ENCODE measurements at regions not wholly inside any gene's neighbourhood (a gene's known extent, or its start where the extent isn't known, plus 50 kb on each side); places are given as distances from the start of the nearest gene placed in this dataset.
"Not testable (repeated sequence)": the region's sequence is repeated elsewhere in the genome, so short reads cannot be mapped to it uniquely, and the experiment has no call there.

DNA sequence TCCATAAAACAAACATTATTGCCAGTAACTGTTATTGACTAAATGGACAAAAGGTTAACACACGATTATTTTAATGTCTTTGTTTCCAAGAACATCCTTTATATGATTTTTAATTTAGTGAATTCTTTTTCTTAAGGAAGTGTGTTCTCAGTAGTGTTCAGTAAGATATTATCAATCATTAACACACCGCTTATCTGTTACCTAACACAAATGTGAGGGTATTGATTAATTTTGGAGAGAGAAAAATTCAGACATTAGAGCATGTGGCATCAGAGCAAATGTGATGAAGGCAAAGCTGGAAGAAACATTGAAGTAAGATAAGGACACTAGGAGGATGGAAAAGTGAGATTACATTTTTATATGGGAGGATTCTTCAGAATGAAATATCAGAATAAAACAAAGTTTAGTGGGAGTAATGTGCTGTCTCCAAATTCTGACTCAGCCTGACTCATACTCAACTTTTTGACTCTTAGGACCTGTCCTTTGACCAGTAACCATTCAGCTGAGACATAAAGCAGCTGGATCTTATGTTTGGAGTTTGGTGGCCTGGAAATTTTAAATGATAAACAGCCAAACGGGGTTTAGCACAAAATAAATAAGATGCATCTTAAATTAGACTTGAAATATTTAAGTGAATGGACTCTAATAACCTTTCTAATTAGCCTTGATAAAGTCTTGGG, 348.6 kb downstream of the CD109 start:
- DNase-seq = no peak
- Histone ChIP-seq H3K4me3 (ENCODE audit: insufficient read depth, low read depth, low read length) (no peak overlapping the region), H3K36me3 (replicated peaks; ENCODE audit: control insufficient read depth, insufficient read depth, low read length) (no peaks in the 10 kb centered on the region), H3K27me3 (ENCODE audit: control insufficient read depth, insufficient read depth, low read length) (no peaks in the 10 kb centered on the region)

DNA sequence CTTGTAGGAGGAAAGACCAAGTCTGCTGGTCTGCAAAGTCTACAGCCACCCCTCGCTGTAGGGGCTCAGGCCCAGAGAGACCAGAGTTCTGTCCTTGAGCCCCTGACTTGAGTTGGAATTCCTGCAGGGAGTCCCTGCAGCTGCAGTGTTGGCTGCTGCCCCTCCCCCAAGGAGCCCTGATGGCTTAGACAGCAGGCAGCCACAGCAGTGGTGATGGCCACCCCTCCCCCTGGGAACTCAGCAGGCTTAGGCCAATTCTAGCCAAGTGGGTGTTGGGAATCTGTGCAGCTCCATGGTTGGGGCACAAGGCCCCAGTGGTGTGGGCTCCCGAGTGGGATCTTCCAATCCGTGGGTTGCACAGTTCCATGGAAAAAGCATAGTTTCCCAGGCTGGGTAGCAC, 345.4 kb downstream of the CD109 start:
- no peak for DNase-seq

DNA sequence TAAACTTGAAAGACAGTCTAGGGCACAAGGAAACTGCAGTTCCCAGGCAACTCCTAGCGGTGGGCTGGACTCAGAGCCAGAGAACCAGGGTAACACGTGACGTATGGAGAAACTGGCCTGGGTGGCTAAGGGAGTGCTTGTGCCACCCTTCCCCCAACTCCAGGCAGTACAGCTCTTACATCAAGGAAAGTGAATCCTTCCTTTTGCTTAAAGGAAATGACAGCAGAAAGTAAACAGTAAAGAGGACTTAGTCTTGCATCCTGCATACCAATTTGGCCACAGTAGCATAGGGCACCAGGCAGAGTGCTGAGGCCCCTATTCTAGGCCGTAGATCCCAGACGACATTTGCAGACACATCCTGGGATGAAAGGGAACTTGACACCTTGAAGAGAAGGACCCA, 322.8 kb downstream of the CD109 start:
- H3K4me3 ChIP-seq (ENCODE audit: insufficient read depth, low read depth, low read length) = no peak overlapping the region
- no peak for DNase-seq
- no peaks in the 10 kb centered on the region; the same call in 1 of the 2 replicates for H3K36me3 ChIP-seq (replicated peaks; ENCODE audit: control insufficient read depth, insufficient read depth, low read length)
- no peaks in the 10 kb centered on the region for H3K27me3 ChIP-seq (ENCODE audit: control insufficient read depth, insufficient read depth, low read length)

More for the DNA sequence above, 345.4 kb downstream of the CD109 start:
- Histone ChIP-seq H3K4me3 (ENCODE audit: insufficient read depth, low read depth, low read length) (no peak overlapping the region), H3K27me3 (ENCODE audit: control insufficient read depth, insufficient read depth, low read length) (no peaks in the 10 kb centered on the region), H3K36me3 (replicated peaks; ENCODE audit: control insufficient read depth, insufficient read depth, low read length) (no peaks in the 10 kb centered on the region)

DNA sequence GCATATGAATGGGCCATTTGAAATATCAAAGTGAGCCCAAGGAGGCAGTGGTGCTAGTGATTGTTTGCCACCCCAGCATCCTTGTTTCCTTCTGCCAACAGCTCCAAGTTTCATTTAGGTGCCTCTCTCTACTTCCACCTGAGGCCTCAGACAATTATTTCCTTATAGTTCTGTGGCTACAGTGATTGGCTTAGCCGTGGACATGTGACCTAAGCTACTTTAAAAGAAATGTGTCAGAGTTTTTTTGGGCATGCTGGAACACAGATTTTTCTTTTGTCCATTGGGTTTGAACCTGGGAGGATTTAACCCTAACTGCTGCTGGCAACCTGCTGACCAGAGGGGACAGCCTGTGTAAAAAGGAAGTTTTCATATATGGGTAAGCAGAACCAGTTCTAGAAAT, 319.4 kb downstream of the CD109 start:
- Histone ChIP-seq H3K4me3 (ENCODE audit: insufficient read depth, low read depth, low read length) (no peak overlapping the region), H3K36me3 (replicated peaks; ENCODE audit: control insufficient read depth, insufficient read depth, low read length) (no peaks in the 10 kb centered on the region; the same call in 1 of the 2 replicates), H3K27me3 (ENCODE audit: control insufficient read depth, insufficient read depth, low read length) (no peaks in the 10 kb centered on the region)
- no peak for DNase-seq

DNA sequence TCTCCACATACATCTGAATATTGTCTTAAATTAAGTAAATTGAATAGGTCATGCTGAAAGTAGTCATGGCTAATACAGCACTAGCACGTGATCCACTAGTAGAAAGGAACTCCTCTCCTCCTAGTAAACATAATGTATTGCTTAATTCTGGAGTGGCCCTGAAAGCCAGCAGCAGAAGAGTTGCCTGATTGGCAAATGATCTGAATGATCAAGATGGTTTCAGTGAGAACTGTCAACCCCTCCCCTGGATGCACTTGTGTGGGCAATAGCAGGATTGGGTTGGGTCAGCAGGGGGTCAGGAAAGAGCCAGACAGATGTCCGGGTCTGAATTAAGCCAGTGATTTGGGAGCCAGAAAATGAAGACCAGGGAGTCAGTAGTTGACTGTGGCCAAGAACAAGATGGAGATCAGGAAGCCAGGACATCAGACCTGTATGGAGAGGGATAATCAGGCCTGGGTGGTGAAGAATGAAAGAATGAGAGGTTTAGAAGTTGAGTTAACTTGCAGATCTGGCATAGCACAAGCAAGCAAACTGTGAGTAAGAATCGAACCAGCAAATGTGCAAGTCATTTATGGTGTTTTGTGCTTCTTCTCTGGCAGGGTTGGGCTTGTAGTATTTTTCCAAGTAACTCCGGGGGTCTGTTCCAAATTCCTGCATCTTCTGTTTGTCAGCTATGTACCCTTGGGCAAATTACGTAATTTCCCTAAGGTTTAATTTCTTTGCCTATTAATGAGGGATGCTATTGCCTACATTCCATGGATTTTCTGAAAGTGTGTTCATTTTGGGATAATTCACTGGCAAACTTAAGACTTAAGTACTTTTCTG, 304.9 kb downstream of the CD109 start:
- Histone ChIP-seq H3K4me3 (ENCODE audit: insufficient read depth, low read depth, low read length) (no peak overlapping the region), H3K27me3 (ENCODE audit: control insufficient read depth, insufficient read depth, low read length) (no peaks in the 10 kb centered on the region), H3K36me3 (replicated peaks; ENCODE audit: control insufficient read depth, insufficient read depth, low read length) (no peaks in the 10 kb centered on the region)
- no peak for DNase-seq

DNA sequence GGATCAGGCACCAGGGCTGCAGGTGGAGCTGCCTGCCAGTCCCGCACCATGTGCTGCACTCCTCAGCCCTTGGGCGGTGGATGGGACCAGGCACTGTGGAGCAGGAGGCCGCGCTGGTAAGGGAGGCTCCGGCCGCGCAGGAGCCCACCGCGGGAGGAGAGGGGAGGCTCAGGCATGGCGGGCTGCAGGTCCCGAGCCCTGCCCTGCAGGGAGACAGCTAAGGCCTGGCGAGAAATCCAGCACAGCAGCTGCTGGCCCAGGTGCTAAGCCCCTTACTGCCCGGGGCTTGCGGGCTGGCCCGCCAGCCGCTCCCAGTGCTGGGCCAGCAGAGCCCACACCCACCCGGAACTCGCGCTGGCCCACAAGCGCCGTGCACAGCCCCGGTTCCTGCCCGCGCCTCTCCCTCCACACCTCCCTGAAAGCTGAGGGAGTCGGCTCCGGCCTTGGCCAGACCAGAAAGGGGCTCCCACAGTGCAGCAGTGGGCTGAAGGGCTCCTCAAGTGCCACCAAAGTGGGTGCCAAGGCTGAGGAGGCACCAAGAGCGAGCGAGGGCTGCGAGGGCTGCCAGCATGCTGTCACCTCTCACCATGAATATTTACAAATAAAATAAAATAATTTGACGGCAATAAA, 294.7 kb downstream of the CD109 start:
- not testable (repeated sequence) for H3K4me3 ChIP-seq (ENCODE audit: insufficient read depth, low read depth, low read length); DNase-seq; H3K27me3 ChIP-seq (ENCODE audit: control insufficient read depth, insufficient read depth, low read length); H3K36me3 ChIP-seq (replicated peaks; ENCODE audit: control insufficient read depth, insufficient read depth, low read length)

DNA sequence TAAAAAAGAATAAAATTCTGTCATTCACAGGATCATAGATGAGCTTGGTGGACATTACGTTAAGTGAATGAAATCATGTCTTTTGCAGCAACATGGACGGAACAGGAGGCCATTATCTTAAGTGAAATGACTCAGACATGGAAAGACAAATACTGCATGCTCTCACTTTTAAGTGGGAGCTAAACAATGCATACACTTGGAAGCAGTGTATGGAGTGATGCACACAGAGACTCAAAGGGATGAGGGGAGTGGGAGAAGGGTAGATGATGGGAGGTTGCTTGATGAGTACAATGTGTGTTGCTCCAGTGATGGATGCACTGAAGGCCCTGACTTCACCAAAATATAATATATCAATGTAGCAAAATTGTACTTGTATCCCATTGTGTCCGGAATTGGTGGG, 293.4 kb downstream of the CD109 start:
- Histone ChIP-seq H3K4me3 (ENCODE audit: insufficient read depth, low read depth, low read length) (no peak overlapping the region), H3K36me3 (replicated peaks; ENCODE audit: control insufficient read depth, insufficient read depth, low read length) (no peaks in the 10 kb centered on the region), H3K27me3 (ENCODE audit: control insufficient read depth, insufficient read depth, low read length) (no peaks in the 10 kb centered on the region)
- DNase-seq = no peak

DNA sequence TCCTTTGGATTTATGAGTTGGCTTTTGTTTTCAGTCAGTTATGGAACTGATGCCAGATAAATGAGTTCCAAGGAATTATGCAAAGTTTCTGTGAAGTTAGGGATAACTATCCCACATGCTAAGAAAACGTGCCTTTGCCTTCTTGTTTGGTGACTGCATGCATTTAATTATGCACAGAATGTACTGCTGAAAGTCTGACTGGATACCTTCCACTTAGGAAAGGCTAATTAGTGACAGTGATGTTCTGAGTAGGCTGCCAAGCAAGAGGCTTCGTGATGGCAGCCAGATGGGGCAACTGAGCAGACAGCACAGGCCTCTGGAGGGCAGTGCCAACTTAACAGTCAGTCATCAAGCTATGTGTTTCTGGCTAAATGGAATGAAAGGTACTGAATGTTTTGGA, 289.9 kb downstream of the CD109 start:
- Histone ChIP-seq H3K4me3 (ENCODE audit: insufficient read depth, low read depth, low read length) (no peak overlapping the region), H3K27me3 (ENCODE audit: control insufficient read depth, insufficient read depth, low read length) (no peaks in the 10 kb centered on the region), H3K36me3 (replicated peaks; ENCODE audit: control insufficient read depth, insufficient read depth, low read length) (no peaks in the 10 kb centered on the region)
- DNase-seq = peak; percentile 21

DNA sequence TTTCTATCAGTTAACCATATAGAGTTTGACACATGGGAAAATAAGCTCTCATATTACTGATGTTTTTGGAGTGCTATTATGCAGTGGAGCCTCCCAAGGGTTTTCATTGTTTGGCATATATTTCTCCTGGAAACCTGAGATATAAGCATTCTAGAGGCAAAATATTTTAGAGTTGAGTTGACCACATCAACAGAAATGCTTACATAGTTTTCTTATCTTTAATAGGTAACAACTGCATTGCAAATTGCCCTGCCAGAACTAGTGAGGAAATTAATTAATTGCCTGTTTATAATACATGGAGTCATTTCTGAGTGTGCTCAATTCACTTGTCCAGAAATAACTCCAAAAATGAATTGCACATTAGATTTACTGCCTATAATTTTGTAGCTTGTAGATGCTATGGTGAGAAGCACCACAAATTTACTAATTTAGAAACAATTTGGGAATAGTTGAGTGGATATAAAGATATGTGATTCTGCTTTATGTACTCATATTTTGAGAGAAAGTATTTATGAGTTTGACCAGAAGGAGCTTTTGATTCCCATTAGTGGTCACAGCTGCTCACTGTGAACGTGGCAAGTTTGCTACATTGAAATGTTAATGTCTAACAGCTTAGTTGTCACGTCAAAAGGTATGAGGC, 288.7 kb downstream of the CD109 start:
- no peak for DNase-seq
- Histone ChIP-seq H3K4me3 (ENCODE audit: insufficient read depth, low read depth, low read length) (no peak overlapping the region), H3K27me3 (ENCODE audit: control insufficient read depth, insufficient read depth, low read length) (no peaks in the 10 kb centered on the region), H3K36me3 (replicated peaks; ENCODE audit: control insufficient read depth, insufficient read depth, low read length) (no peaks in the 10 kb centered on the region)

DNA sequence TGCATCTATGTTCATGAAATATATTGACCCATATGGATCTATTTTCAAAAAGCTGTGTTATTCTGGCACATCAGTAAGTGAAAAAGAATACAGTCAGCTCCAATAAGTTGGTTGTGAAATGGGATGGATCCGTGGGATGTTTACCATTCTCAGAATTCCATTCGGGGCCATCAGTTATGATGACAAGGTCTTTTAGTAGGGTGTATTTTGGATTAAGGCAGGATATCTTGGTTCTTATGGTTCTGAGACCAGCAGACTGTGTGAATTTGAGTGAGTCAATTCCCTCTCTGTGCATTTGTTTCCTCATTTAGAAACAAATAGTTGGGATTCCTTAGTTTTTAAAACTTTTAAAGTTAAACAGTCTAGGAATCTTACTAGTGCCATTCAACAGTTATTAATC, 287.4 kb downstream of the CD109 start:
- Histone ChIP-seq H3K4me3 (ENCODE audit: insufficient read depth, low read depth, low read length) (no peak overlapping the region), H3K27me3 (ENCODE audit: control insufficient read depth, insufficient read depth, low read length) (no peaks in the 10 kb centered on the region), H3K36me3 (replicated peaks; ENCODE audit: control insufficient read depth, insufficient read depth, low read length) (no peaks in the 10 kb centered on the region)
- DNase-seq = no peak

DNA sequence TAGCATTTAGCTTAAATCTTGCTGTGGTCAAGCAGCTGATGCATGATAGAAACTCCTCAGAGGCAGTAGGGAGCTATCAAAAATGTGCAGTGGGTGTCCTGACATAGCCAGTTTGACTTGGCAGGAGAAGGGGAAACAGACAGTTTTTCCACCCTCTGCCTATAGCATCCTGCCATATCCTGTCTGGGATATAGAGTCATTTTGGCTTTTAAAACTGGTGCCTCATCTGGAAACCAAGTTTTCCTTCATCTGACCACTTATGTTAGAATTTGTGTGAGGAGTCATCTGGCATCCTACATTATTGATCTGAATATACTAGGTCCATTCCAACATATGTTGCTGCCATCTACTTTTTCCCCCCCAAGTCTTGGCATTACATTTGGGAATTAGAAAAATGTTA, 284.1 kb downstream of the CD109 start:
- no peak for DNase-seq
- H3K36me3 ChIP-seq (replicated peaks; ENCODE audit: control insufficient read depth, insufficient read depth, low read length) = no peaks in the 10 kb centered on the region

DNA sequence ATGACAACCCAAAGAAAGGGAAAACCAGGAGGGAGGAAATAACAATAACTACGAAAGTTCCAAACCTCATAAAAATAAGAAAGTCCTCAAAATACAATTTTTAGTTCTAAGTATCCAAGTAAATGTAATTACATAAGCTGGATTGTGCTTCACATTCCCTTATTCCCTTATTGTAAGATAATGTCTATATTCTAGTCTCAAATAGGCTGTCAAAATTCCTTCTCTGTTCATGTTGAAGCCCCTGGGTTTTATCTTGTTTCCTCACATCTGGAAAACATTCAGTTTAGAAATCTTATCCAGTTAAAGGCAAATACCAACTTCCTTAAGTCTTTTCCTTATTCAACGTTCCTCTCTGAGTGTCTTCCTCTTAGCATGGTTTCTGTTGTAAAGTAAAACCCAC, 282.3 kb downstream of the CD109 start:
- DNase-seq = no peak
- no peaks in the 10 kb centered on the region for H3K36me3 ChIP-seq (replicated peaks; ENCODE audit: control insufficient read depth, insufficient read depth, low read length)

More for the DNA sequence above, 284.1 kb downstream of the CD109 start:
- Histone ChIP-seq H3K27me3 (ENCODE audit: control insufficient read depth, insufficient read depth, low read length) (no peaks in the 10 kb centered on the region), H3K4me3 (ENCODE audit: insufficient read depth, low read depth, low read length) (no peak overlapping the region)

DNA sequence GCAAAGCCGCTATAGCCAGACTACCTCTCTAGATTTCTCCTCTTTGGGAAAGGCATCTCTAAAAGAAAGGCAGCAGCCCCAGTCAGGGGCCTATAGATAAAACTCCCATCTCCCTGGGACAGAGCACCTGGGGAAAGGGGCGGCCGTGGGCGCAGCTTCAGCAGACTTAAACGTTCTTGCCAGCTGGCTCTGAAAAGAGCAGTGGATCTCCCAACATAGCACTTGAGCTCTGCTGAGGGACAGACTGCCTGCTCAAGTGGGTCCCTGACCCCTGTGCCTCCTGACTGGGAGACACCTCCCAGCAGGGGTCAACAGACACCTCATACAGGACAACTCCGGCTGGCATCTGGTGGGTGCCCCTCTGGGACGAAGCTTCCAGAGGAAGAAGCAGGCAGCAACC, 276.5 kb downstream of the CD109 start:
- not testable (repeated sequence) for H3K4me3 ChIP-seq (ENCODE audit: insufficient read depth, low read depth, low read length); H3K36me3 ChIP-seq (replicated peaks; ENCODE audit: control insufficient read depth, insufficient read depth, low read length); H3K27me3 ChIP-seq (ENCODE audit: control insufficient read depth, insufficient read depth, low read length); DNase-seq

More for the DNA sequence above, 282.3 kb downstream of the CD109 start:
- Histone ChIP-seq H3K27me3 (ENCODE audit: control insufficient read depth, insufficient read depth, low read length) (no peaks in the 10 kb centered on the region), H3K4me3 (ENCODE audit: insufficient read depth, low read depth, low read length) (no peak overlapping the region)

DNA sequence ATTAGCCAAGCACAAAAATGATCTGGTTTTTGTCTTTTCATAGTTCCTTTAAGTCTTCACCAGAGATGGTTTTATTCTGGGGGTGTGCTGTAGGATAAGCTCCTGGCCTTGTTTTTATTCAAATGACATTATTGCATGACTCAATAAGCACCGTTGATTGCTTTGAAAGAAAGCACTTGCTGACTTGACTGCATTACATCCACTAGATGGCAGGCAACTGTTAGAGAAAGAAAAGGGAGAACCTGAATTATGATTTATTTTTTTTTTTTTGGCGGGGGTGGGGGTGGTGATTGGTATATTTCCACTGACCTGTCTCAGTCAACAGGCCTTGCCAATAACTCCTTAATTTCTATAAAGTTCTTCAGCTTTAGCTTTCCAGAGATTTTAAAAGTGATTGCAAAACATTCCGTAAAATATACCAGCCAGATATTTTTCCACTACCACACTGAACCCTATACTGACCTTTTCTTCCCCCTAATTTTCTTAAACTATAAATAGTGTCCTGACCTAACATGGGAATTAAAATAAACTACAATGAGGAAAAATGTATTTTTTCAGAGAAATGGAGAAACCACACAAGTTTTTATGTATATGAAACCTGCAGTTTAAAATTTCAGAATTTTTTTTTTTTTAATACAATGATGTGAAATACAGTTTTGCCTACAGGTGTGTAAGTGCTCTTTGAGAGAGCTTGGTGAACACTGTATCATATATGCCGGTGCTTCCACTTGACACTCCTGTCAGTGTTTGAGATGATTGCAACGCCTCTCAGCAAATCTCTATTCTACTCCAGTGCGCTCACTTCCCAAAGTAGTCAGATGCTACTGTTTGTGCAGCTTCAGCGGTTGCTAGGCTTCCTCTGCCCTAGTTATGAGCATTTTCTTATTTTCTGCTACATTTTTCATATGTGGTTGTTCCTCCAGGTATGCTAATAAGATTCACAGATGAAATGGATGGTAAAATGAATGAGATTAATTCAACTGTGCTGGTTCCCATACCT, 274.3 kb downstream of the CD109 start:
- H3K36me3 ChIP-seq (replicated peaks; ENCODE audit: control insufficient read depth, insufficient read depth, low read length) = no peaks in the 10 kb centered on the region
- H3K27me3 ChIP-seq (ENCODE audit: control insufficient read depth, insufficient read depth, low read length) = no peaks in the 10 kb centered on the region
- DNase-seq = no peak
- H3K4me3 ChIP-seq (ENCODE audit: insufficient read depth, low read depth, low read length) = no peak overlapping the region

All from H7 (cell line).